Activated CD4-positive, alpha-beta T cell treated with anti-CD3 and anti-CD28 coated beads, Interleukin-2, Interleukin-4, amounts not matched to agents 100 ng/mL and 50 ng/mL, durations not matched to agents 16 hours and 8 hours (primary cell): ENCODE measurements at regions not wholly inside any gene's neighbourhood (a gene's known extent, or its start where the extent isn't known, plus 50 kb on each side); places are given as distances from the start of the nearest gene placed in this dataset.

Experiments
- DNase-seq: peaks from one replicate; pipeline ENCODE4 v3.0.0-alpha.2; 2020; ENCODE audit warnings: low spot score

DNA sequence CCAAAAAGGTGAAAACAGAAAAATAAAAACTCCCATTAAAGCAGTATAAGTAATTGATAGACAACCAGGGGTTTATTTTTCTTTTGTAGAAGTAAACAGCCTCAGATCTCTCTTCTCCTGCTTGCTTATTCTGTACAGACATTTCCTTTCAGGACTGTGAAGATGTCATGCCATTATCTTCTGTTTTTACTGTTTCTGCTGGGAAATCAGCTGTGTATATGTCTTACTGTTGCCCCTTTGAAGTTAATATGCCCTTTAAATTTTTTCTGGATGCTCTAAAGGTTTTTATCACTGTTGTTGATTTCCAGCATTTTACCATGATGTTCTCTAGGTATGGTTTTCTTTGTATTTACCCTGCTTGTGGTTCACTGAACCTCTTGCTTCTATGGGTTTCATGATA, 199.5 kb downstream of the NXNL2 start:
- DNase-seq = no peak

- DNase-seq = no peak
Measured at GRCh38 chr9:88736136-88736637, 201.2 kb downstream of the NXNL2 start.

DNA sequence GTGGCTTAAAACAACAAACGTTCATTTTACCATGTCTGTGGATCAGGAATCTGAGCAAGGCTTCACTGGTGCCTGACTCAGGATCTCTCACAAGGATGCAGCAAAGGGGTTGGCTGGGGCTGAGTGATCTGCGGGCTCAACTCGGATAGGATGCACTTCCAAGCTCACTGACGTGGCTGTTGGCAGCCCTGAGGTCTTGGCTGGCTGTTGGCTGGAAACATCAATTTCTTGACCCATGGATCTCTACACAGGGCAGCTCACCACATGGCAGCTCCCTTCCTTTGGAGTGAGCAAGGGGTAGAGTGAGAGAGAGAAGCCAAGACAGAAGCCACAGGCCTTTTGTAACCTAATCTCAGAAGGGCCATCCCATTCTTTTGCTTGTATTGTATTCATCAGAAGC, 202.1 kb downstream of the NXNL2 start:
- no peak for DNase-seq

- DNase-seq = no peak
Measured at GRCh38 chr9:88737876-88738275, 202.9 kb downstream of the NXNL2 start.

- DNase-seq = no peak
Measured at GRCh38 chr9:88738709-88739108, 203.7 kb downstream of the NXNL2 start.

- no peak for DNase-seq
Measured at GRCh38 chr9:88739373-88739772, 204.4 kb downstream of the NXNL2 start.

DNA sequence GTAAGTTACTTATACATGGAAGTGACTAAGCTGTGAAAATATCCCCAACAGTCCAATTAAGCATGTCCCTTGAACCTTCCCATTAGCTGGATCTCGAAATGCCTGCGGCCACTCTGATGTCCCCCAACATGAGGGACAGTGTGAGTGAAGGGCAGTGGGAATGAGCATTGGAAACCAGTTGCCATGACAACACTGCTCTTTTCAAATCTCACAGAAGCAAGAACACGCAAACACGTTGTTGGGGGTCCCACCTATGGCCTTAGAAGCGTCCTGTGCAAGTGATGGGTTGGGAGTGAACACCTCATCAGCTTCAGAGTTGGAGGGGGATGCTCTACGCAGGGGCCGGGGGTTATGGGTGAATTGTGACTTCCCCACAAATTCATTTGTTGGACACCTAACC, 205.9 kb downstream of the NXNL2 start:
- no peak for DNase-seq

GRCh38 chr9:88741335-88741734, 206.4 kb downstream of the NXNL2 start:
- DNase-seq = peak; percentile 35

- DNase-seq = no peak
Measured at GRCh38 chr9:88742483-88742882, 207.5 kb downstream of the NXNL2 start.

DNA sequence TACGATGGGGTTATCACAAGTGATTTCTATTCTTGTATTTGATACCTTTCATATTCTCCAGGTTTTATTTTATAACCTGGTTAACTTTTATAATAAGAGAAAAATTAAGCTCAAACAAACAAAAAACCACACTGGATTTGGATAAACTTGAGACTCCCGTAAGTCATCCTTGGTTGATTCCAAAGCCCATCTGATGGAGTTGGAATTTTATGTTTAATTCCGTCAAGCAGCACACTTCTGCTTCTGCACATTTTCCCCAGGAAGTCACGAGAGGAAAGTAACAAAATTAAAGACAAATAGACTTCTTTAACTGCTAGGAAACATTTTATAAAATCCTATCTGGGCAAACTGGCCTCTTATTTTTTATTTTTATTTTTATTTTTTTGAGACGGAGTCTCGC, 207.9 kb downstream of the NXNL2 start:
- DNase-seq = no peak

DNA sequence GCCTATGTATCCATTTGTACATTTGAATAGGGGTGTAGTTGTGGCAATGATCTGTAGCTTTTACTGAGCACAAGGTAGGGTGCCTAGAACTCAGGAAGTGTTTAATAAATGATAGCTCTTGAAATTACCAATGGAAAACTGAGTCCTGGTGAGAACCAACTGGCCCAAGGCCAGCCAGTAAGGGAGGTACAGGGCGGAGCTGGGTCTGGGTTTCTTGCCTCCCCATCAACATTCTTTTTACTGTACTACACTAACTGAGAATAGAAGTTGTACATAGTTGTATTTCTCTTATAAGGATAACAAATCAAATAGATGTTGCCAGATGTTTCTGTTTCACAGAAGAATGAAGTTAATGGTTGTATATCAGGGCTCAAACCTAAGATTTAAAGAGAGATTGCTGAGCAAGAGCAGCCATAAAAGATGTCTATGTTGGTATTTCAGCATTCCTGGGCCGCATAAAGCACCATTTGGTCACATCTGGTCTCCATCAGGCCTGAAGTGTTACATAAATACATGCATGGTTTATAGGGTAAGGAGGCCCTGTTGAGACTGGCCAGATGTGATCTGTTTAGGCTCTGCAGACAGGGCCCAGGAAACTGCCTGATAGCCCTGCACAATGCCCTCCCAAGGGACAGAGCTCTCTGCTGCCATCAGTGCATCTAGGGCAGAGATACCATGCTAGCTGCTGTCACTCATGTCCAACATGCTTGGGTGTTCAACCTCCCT, 210.5 kb downstream of the NXNL2 start:
- DNase-seq = no peak

DNA sequence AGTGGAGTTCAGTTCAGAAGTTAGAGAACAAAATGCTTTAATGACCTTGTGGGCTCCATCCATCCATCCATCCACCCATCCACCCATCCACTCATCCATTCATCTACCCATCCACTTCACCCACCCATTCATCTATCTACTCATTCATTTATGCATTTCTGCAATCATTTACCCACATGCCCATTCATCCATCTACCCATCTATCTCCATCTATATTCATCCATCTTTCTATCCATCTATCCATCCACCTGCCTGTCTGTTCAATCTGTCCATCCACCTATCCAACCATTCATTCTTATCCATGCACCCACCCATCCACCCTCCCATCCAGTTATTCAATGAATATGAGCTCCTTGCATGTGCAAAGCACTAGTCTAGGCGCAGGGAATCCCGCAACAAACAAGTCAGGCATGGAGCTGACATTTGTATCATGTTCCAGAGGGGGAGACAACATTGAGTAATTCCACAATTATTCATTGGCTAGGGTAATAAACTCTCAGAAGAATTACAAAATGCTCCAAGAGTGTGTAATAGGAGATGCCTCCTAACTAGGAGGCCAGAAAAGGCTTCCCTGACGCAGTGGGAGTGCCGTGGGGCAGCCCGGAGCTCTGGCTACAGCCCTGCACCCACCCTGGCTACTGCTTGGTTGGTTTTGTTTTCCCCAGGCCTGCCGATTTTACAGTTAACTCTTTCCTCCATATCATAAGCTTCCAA, 211.2 kb downstream of the NXNL2 start:
- DNase-seq = no peak

DNA sequence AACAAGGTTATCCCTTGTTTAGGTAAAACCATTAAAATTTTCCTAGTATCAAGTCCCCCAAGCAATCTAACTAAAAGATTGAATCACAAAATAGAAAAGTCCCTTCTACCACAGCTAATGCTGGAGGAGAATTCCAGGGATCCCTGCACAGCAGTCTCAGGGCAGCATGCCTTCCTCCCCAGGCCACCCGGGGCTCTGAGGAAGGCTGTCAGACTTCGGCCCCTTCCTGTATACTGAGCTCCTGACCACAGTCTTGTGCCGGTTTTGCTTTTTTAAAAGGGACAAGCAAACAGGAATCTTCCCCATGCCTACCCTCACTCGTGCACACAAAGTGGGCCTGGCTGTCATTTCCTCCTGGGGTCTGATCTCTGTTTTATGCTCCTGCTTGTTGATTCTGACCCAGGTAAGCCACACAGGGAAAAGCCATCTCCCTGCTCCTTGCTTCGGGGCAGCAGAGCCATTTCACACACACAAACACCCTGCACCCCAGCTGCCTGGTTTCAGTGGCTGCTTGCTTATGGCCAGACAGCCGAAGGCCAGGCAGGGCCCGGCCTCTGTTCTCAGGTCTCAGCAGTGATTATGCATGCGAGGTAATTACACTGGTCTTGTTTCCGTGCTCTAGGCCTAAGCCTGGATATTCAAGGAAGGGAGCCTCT, 211.9 kb downstream of the NXNL2 start:
- no peak for DNase-seq

DNA sequence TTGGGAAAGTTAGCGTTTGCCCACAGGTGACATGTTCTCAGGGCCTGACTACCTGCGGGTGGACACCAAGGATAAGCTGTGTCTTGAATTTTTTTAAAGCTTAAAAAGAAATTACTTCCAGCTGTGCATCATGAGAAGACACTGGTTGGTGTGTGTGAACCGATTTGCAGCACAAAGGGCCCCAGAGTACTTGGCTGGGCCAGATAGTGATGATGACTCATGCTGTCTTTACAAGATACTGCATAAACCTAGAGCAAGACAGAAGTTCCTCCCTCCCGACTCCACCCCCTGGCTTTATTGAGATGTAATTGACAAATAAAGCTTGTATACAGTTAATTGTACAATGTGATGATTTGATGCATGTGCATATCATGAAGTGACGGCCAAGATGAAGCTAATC, 212.8 kb downstream of the NXNL2 start:
- no peak for DNase-seq

- DNase-seq = no peak
Measured at GRCh38 chr9:88748566-88749261, 213.7 kb downstream of the NXNL2 start.

- DNase-seq = no peak
Measured at GRCh38 chr9:88749420-88749819, 214.4 kb downstream of the NXNL2 start.

DNA sequence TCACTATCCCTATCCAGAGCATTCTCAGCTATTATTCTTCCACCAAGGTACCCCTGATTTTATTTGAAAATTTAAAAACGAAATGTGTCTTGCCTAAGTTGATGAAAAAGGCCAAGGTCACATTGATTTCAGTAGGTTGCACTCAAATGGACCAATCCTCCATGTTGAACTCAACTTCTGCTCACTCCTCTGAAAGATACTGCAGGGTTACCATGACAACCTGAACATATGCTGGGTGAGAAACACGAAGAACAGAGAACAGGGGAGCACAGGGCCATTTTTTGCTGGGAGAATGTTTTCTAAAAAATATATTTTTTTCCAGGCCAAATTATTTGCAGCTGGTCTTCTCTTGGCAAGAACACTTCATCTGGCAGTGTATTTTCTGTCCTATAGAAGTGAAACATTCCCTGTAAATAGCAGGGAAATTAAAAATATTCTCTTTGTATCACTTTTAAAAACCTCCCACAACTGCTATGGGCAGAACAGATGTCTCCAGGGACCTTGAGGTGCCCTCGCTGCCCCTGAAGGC, 215.9 kb downstream of the NXNL2 start:
- DNase-seq = no peak

DNA sequence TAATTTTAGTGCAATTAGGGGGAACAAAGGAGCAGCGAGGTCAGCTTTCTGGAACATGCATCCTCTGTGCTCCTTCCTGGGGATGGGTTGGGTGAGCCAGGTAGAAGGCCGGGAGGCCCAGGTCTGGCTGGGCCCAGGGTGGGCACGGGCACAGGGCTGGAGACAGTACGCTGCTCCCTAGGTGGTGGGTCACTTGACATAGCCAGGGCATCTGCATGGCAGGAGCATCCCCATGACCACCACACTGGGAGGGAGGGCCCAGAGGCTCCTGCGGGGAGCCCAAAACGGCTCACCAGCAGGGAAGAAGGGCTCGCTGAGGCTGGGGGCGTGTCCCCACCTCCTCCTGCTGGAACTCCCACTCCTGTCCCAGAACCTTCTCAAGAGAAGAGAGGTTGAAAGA, 216.8 kb downstream of the NXNL2 start:
- no peak for DNase-seq

DNA sequence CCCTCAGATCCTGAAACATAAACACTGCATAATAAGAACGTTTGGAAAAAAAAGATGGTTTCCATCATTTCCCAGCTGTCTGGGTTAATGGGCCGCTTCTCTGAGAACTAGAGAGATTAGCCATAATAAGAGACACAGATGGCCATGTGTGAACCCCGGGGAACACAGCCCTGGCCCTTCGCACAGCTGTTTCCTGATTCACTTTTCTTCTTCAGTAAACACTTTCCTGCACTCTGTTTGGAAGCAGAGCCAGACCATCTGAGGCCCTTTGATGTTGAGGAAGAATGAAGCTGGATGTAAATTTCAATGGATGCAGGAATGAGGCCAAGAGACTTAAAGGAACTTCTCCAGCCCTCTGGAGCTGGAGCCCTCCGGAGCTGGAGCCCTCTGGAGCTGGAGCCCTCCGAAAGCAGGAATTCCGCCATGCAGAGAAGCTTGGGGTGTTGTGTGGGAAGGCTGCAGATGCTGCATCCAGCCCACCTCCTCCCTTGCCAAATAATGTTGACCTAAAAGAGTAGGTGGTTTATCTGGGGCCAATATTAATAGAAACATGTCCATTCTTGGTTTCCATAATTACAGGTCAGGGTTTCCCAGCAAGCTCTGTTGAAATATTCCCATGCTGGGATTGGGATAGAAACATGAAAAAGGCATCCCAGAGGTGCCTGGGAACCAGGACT, 218.9 kb downstream of the NXNL2 start:
- no peak for DNase-seq

- no peak for DNase-seq
Measured at GRCh38 chr9:88754452-88754851, 219.5 kb downstream of the NXNL2 start.

GRCh38 chr9:88754886-88755285, 219.9 kb downstream of the NXNL2 start:
- no peak for DNase-seq
